GM18909 (cell line): ENCODE measurements at regions not wholly inside any gene's neighbourhood (a gene's known extent, or its start where the extent isn't known, plus 50 kb on each side); places are given as distances from the start of the nearest gene placed in this dataset.
A peak's percentile ranks its signal among the peaks of the same experiment; 100 is the strongest.

Experiments
- ATAC-seq: cut with Tn5 transposase; IDR thresholded peaks from one replicate; pipeline ENCODE4 v1.9.1; 2021; ENCODE audit warnings: mild to moderate bottlenecking; ENCODE audit not compliant: unreplicated experiment, poor library complexity

GRCh38 chr4:19739101-19739651 lies 512.5 kb upstream of the SLIT2 start:
- no peak for ATAC-seq

GRCh38 chr4:19736968-19737756 lies 514.5 kb upstream of the SLIT2 start:
- ATAC-seq = no peak

- no peak for ATAC-seq
Observed at GRCh38 chr4:19735012-19735411, 516.7 kb upstream of the SLIT2 start.

- ATAC-seq = peak; percentile 51
Observed at GRCh38 chr4:19729886-19730651, 521.6 kb upstream of the SLIT2 start.

- ATAC-seq = no peak
Observed at GRCh38 chr4:19728773-19729172, 522.9 kb upstream of the SLIT2 start.

GRCh38 chr4:19727141-19727540 lies 524.6 kb upstream of the SLIT2 start:
- ATAC-seq = no peak

- ATAC-seq = no peak
Observed at GRCh38 chr4:19725130-19725529, 526.6 kb upstream of the SLIT2 start.

- no peak for ATAC-seq
Observed at GRCh38 chr4:19722404-19722803, 529.3 kb upstream of the SLIT2 start.

GRCh38 chr4:19721587-19721986 lies 530.1 kb upstream of the SLIT2 start:
- ATAC-seq = no peak

GRCh38 chr4:19720610-19721009 lies 531.1 kb upstream of the SLIT2 start:
- no peak for ATAC-seq

- ATAC-seq = no peak
Observed at GRCh38 chr4:19720190-19720589, 531.5 kb upstream of the SLIT2 start.

GRCh38 chr4:19711871-19712270 lies 539.8 kb upstream of the SLIT2 start:
- ATAC-seq = no peak

GRCh38 chr4:19707876-19708275 lies 543.8 kb upstream of the SLIT2 start:
- ATAC-seq = no peak

GRCh38 chr4:19703391-19703790 lies 548.3 kb upstream of the SLIT2 start:
- no peak for ATAC-seq

- no peak for ATAC-seq
Observed at GRCh38 chr4:19700992-19701391, 550.7 kb upstream of the SLIT2 start.

- ATAC-seq = no peak
Observed at GRCh38 chr4:19698961-19699360, 552.7 kb upstream of the SLIT2 start.

GRCh38 chr4:19694812-19695211 lies 556.9 kb upstream of the SLIT2 start:
- no peak for ATAC-seq

GRCh38 chr4:19693936-19694570 lies 557.7 kb upstream of the SLIT2 start:
- no peak for ATAC-seq

GRCh38 chr4:19689511-19689910 lies 562.2 kb upstream of the SLIT2 start:
- no peak for ATAC-seq

- no peak for ATAC-seq
Observed at GRCh38 chr4:19686456-19686855, 565.2 kb upstream of the SLIT2 start.

- ATAC-seq = no peak
Observed at GRCh38 chr4:19684084-19684483, 567.6 kb upstream of the SLIT2 start.
